HCT116 (cell line): ENCODE measurements at regions not wholly inside any gene's neighbourhood (a gene's known extent, or its start where the extent isn't known, plus 50 kb on each side); places are given as distances from the start of the nearest gene placed in this dataset.

Experiments
- CTCF ChIP-seq, 3 experiments: fragments of 200-600 bp in 1 of 3; sonication (generic) in 1 of 3; IDR thresholded peaks in 2 of 3; conservative IDR thresholded peaks in 1 of 3; 2 replicates each; pipeline ENCODE4 v1.5.1; 2012 to 2017; ENCODE audit warnings: low read depth in 2 of 3, low read length in 2 of 3, antibody characterized with exemption in 1 of 3, borderline replicate concordance in 1 of 3, control low read depth in 1 of 3, mild to moderate bottlenecking in 1 of 3, mixed read lengths in 1 of 3, mixed run types in 1 of 3, moderate library complexity in 1 of 3; ENCODE audit not compliant: insufficient read depth in 1 of 3
- POLR2A ChIP-seq: IDR thresholded peaks from 2 replicates; pipeline ENCODE4 v1.7.0; 2011; ENCODE audit warnings: borderline replicate concordance; ENCODE audit not compliant: insufficient read depth, insufficient read length; ENCODE audit errors: extremely low read depth
- REST ChIP-seq: IDR thresholded peaks from 2 replicates; pipeline ENCODE4 v1.6.1; 2012; ENCODE audit warnings: low read depth
- ZBTB33 ChIP-seq: IDR thresholded peaks from 2 replicates; pipeline ENCODE4 v1.6.1; 2011; ENCODE audit warnings: mild to moderate bottlenecking, low read length, moderate library complexity; ENCODE audit not compliant: insufficient replicate concordance; ENCODE audit errors: extremely low read depth

GRCh38 chr18:77650799-77651385 is 401.2 kb downstream of the GALR1 start:
- peak in 2 of 3 experiments; percentile 45 to 46; a peak in 4 of 6 replicates for TF ChIP-seq CTCF (IDR thresholded peaks at IDR 0.05 in 2 of 3, conservative IDR thresholded peaks at IDR 0.05 in 1 of 3; ENCODE audit: borderline replicate concordance in 1 of 3, insufficient read depth in 1 of 3, low read depth in 2 of 3, low read length in 2 of 3)
- no peak for TF ChIP-seq ZBTB33
- TF ChIP-seq REST: no peak
- TF ChIP-seq POLR2A: no peak
